H1 (cell line): ENCODE measurements at regions not wholly inside any gene's neighbourhood (a gene's known extent, or its start where the extent isn't known, plus 50 kb on each side); places are given as distances from the start of the nearest gene placed in this dataset.

Experiments used
- CHD7 ChIP-seq: fragments of 300-600 bp; sonication (generic); IDR thresholded peaks from 2 replicates; pipeline ENCODE4 v1.7.1; 2012; ENCODE audit warnings: low read length, moderate library complexity, mild to moderate bottlenecking, inconsistent platforms; ENCODE audit not compliant: insufficient replicate concordance
- POU5F1 ChIP-seq: IDR thresholded peaks from 2 replicates; pipeline ENCODE4 v1.6.1; 2011; ENCODE audit warnings: low read depth, mild to moderate bottlenecking, low read length, moderate library complexity
- RFX5 ChIP-seq: IDR thresholded peaks from 2 replicates; pipeline ENCODE4 v1.6.1; 2011; ENCODE audit warnings: low read depth, low read length, improper control_type of control experiment, borderline replicate concordance

GRCh38 chr7:156012412-156012811 lies 200.1 kb upstream of the SHH start (continued):
- no peak for TF ChIP-seq CHD7
- TF ChIP-seq POU5F1, result no peak
- TF ChIP-seq RFX5, result no peak
